NOMO-1 treated with dmso at 0.1 percent for 144 hours (cell line): ENCODE measurements at regions not wholly inside any gene's neighbourhood (a gene's known extent, or its start where the extent isn't known, plus 50 kb on each side); places are given as distances from the start of the nearest gene placed in this dataset.

Source experiments
- DNase-seq: peaks from one replicate; lab custom pipeline; 2025; ENCODE audit not compliant: unreplicated experiment; lab: John Stamatoyannopoulos, UW

- DNase-seq = peak; percentile 70
These were observed 431.5 kb downstream of the DCDC2C start for GRCh38 chr2:4134551-4135550.

GRCh38 chr2:4135765-4136164, 432.4 kb downstream of the DCDC2C start:
- no peak for DNase-seq

GRCh38 chr2:4139316-4139715, 435.9 kb downstream of the DCDC2C start:
- DNase-seq = no peak

GRCh38 chr2:4139731-4140130, 436.4 kb downstream of the DCDC2C start:
- DNase-seq = no peak

GRCh38 chr2:4140281-4140970, 437.1 kb downstream of the DCDC2C start:
- DNase-seq = no peak

- no peak for DNase-seq
These were observed 441.4 kb downstream of the DCDC2C start for GRCh38 chr2:4144731-4145130.

- DNase-seq = no peak
These were observed 448.1 kb downstream of the DCDC2C start for GRCh38 chr2:4151521-4151920.

GRCh38 chr2:4152051-4152450, 448.7 kb downstream of the DCDC2C start:
- no peak for DNase-seq

GRCh38 chr2:4168834-4169233, 465.5 kb downstream of the DCDC2C start:
- no peak for DNase-seq

GRCh38 chr2:4174796-4175195, 471.4 kb downstream of the DCDC2C start:
- DNase-seq = no peak

- DNase-seq = no peak
These were observed 472.0 kb downstream of the DCDC2C start for GRCh38 chr2:4175343-4175742.

GRCh38 chr2:4180631-4181030, 477.3 kb downstream of the DCDC2C start:
- no peak for DNase-seq

GRCh38 chr2:4181062-4181461, 477.7 kb downstream of the DCDC2C start:
- no peak for DNase-seq

GRCh38 chr2:4188561-4188960, 485.2 kb downstream of the DCDC2C start:
- no peak for DNase-seq

GRCh38 chr2:4190548-4190947, 487.2 kb downstream of the DCDC2C start:
- no peak for DNase-seq

- no peak for DNase-seq
These were observed 488.7 kb downstream of the DCDC2C start for GRCh38 chr2:4192119-4192518.

GRCh38 chr2:4214444-4215205, 511.2 kb downstream of the DCDC2C start:
- DNase-seq = no peak

- no peak for DNase-seq
These were observed 514.4 kb downstream of the DCDC2C start for GRCh38 chr2:4217737-4218136.

- DNase-seq = no peak
These were observed 515.7 kb downstream of the DCDC2C start for GRCh38 chr2:4219101-4219500.

GRCh38 chr2:4219571-4219970, 516.2 kb downstream of the DCDC2C start:
- DNase-seq = no peak

GRCh38 chr2:4221434-4221833, 518.1 kb downstream of the DCDC2C start:
- DNase-seq = no peak
